Pancreas (tissue), 10 donors: ENCODE measurements at regions not wholly inside any gene's neighbourhood (a gene's known extent, or its start where the extent isn't known, plus 50 kb on each side); places are given as distances from the start of the nearest gene placed in this dataset.

Experiments
- ATAC-seq, 4 donors: fragments of 200-7000 bp; cut with Tn5 transposase; one replicate each; pipeline versions ENCODE4 v1.8.0 to v1.9.1; 2020; ENCODE audit warnings: mild to moderate bottlenecking in 4 of 4, moderate library complexity in 4 of 4
- DNase-seq, 6 donors: peaks; one replicate each; pipeline ENCODE4 v3.0.0-alpha.2; 2020
- FAIRE-seq: peaks from 2 replicates; lab custom pipeline; 2012; peaks lifted over from hg19 to GRCh38; lab: Jason Lieb, UNC
- H3K27ac ChIP-seq, 4 donors: fragments of 200-600 bp; sonication (generic); 1 replicate in 3 of 4; 2 replicates in 1 of 4; pipeline versions ENCODE4 v1.5.0 to v1.8.0; 2020
- H3K27me3 ChIP-seq, 4 donors: fragments of 200-600 bp; one replicate each; pipeline ENCODE4 v1.8.0; 2021
- H3K36me3 ChIP-seq, 3 donors: fragments of 200-600 bp; sonication (generic) in 1 of 3; one replicate each; pipeline versions ENCODE4 v1.5.0 to v1.8.0; 2020 to 2021
- H3K4me1 ChIP-seq, 3 donors: fragments of 200-600 bp; one replicate each; pipeline ENCODE4 v1.8.0; 2021
- H3K4me3 ChIP-seq, 4 donors: fragments of 200-600 bp; sonication (generic) in 2 of 4; one replicate each; pipeline versions ENCODE4 v1.5.0 to v1.8.0; 2020 to 2021
- H3K9me3 ChIP-seq, 4 donors: fragments of 200-600 bp; one replicate each; pipeline ENCODE4 v1.8.0; 2021
- WGBS, 2 donors: extraction: QIAGEN DNeasy Blood & Tissue Kit; methylation state at CpG; one replicate each; pipeline ENCODE4 v1.1.7; 2013; 5-methylcytosine and 5-hydroxymethylcytosine counted together
- intact Hi-C, 3 donors: fragments of 100-400 bp; cut with DNase I; formaldehyde crosslinking; loops; one replicate each; pipeline versions ENCODE4 v1.11.1 to v1.14.2; 2022
- TF ChIP-seq, protein P1 (sequence below), 4 donors: fragments of 200-600 bp; sonication (generic) in 3 of 4; IDR thresholded peaks; one replicate each; pipeline versions ENCODE4 v1.5.0 to v1.8.0; 2021; ENCODE audit warnings: antibody characterized with exemption in 4 of 4
- donor health status: healthy with polysubstance abuse.
- donor health status: DM: no; HTN: no; CAD: no; lungs with moderate emphysema.
- donor health status: DM: no; HTN: no; CAD: no.
- donor health status: control.
- donor health status: control.
- donor health status: Bipolar disorder and iron deficiency.
- donor health status: DM: yes; HTN: yes; CAD: no.
- donor health status: DM: no; HTN: no; CAD: no.
- donor health status: DM: no; HTN: no; CAD: no.
- donor health status: DM: yes; HTN: yes; CAD: no.

GRCh38 chr9:108273988-108274387, 581.8 kb downstream of the ACTL7B start:
- ATAC-seq: no peak
- no peak for DNase-seq
- FAIRE-seq: no peak
- intact Hi-C loops: loop anchor here in 1 of 3 donors (5.0 kb wide), 1 partner anchor 787 kb away; the partner anchor contains the start of gene KLF4
- TF ChIP-seq, protein P1, sequence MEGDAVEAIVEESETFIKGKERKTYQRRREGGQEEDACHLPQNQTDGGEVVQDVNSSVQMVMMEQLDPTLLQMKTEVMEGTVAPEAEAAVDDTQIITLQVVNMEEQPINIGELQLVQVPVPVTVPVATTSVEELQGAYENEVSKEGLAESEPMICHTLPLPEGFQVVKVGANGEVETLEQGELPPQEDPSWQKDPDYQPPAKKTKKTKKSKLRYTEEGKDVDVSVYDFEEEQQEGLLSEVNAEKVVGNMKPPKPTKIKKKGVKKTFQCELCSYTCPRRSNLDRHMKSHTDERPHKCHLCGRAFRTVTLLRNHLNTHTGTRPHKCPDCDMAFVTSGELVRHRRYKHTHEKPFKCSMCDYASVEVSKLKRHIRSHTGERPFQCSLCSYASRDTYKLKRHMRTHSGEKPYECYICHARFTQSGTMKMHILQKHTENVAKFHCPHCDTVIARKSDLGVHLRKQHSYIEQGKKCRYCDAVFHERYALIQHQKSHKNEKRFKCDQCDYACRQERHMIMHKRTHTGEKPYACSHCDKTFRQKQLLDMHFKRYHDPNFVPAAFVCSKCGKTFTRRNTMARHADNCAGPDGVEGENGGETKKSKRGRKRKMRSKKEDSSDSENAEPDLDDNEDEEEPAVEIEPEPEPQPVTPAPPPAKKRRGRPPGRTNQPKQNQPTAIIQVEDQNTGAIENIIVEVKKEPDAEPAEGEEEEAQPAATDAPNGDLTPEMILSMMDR (IDR thresholded peaks at IDR 0.05): no peak
- Histone ChIP-seq H3K4me1 (peaks cover 0 to 12% (median 0%) of the 10 kb centered on the region in 3 donors), H3K27me3 (no peaks in the 10 kb centered on the region), H3K36me3 (no peaks in the 10 kb centered on the region), H3K9me3 (no peaks in the 10 kb centered on the region), H3K4me3 (no peak overlapping the region), H3K27ac (no peak overlapping the region)
- WGBS, 2 donors: 68 to 81% methylated on average over 2 of the region's 2 CpGs

- H3K27ac ChIP-seq: peak overlapping the region; percentile 27 to 85 (median 64)
- peaks cover 0 to 12% (median 0%) of the 10 kb centered on the region in 3 donors for H3K4me1 ChIP-seq
- TF ChIP-seq, protein P1 (IDR thresholded peaks at IDR 0.05): peak in 3 of 4 donors; percentile 48 to 61 (median 49)
- DNase-seq (peak in 5 of 6 donors; percentile 49 to 72 (median 56)), FAIRE-seq (no peak), ATAC-seq (peak; percentile 85 to 95 (median 89))
- H3K36me3 ChIP-seq: no peaks in the 10 kb centered on the region
- intact Hi-C loops: loop anchor here in 1 of 3 donors (5.0 kb wide), 1 partner anchor 785 kb away; the partner anchor contains the start of gene KLF4
- H3K4me3 ChIP-seq: peak overlapping the region in 2 of 4 donors; percentile 31 to 47
- no peaks in the 10 kb centered on the region for H3K9me3 ChIP-seq
- no peaks in the 10 kb centered on the region for H3K27me3 ChIP-seq
- WGBS, 2 donors: 21 to 22% methylated on average over 7 of the region's 7 CpGs
Measured at GRCh38 chr9:108272349-108272899, 583.4 kb downstream of the ACTL7B start.

DNA sequence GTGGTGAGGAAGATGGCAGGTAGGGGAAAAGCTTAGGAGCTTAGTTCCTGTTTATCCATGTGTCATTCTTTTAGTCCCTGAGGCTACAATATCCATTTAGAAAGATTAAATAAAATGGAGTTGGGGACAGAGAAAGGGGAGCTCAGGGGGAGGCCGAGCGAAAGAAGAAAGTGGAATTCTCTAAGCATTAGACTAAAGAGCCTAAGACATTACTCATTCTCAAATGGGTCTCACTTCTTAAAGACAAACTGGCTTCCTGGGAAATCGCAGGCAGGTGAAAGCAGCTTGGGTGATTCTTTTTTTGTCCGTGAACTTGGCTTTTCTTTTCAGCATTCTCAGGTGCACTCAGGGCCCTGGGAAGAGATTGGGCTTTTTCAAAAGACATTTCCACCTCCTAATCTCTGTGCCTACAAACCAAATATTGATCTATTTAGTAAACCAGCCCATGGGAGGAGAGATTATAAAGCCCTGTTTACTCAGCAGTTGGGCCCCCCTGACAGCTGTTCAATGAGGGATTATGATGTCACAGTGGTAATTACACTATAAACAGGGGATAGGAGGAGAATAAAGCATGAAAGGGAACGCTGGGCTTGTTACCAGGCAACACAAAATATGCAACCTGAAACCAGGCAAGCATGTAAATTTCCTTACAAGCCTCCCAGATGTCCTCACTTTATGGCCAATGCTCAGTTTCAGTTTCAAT, 584.0 kb downstream of the ACTL7B start:
- Histone ChIP-seq H3K9me3 (no peaks in the 10 kb centered on the region), H3K4me3 (peak overlapping the region in 2 of 4 donors; percentile 31 to 47), H3K27me3 (no peaks in the 10 kb centered on the region), H3K27ac (peak overlapping the region; percentile 27 to 85 (median 64)), H3K4me1 (peaks cover 0 to 12% (median 0%) of the 10 kb centered on the region in 3 donors), H3K36me3 (no peaks in the 10 kb centered on the region)
- FAIRE-seq (peak; percentile 84), ATAC-seq (peak; percentile 87 to 92 (median 89)), DNase-seq (peak in 4 of 6 donors; percentile 22 to 67 (median 58))
- TF ChIP-seq, protein P1 (IDR thresholded peaks at IDR 0.05): no peak
- 16 to 20% methylated on average over 5 of the region's 5 CpGs for WGBS, 2 donors
- intact Hi-C loops: loop anchor here in 1 of 3 donors (5.0 kb wide), 1 partner anchor 784 kb away; the partner anchor contains the start of gene KLF4

- H3K4me1 ChIP-seq: peaks cover 0 to 12% (median 0%) of the 10 kb centered on the region in 3 donors
- WGBS, 2 donors: 74 to 78% methylated on average over 7 of the region's 7 CpGs
- peak overlapping the region in 1 of 4 donors; percentile 27 for H3K27ac ChIP-seq
- no peak overlapping the region for H3K4me3 ChIP-seq
- no peaks in the 10 kb centered on the region for H3K36me3 ChIP-seq
- intact Hi-C loops: loop anchor here in 1 of 3 donors (5.0 kb wide), 1 partner anchor 784 kb away; the partner anchor contains the start of gene KLF4
- no peak for FAIRE-seq
- no peaks in the 10 kb centered on the region for H3K9me3 ChIP-seq
- no peak for DNase-seq
- TF ChIP-seq, protein P1 (IDR thresholded peaks at IDR 0.05): no peak
- ATAC-seq: no peak
- no peaks in the 10 kb centered on the region for H3K27me3 ChIP-seq
Measured at GRCh38 chr9:108271236-108271635, 584.5 kb downstream of the ACTL7B start.
